GM18867 (cell line): ENCODE measurements at regions not wholly inside any gene's neighbourhood (a gene's known extent, or its start where the extent isn't known, plus 50 kb on each side); places are given as distances from the start of the nearest gene placed in this dataset.

Experiments
- ATAC-seq: cut with Tn5 transposase; IDR thresholded peaks from one replicate; pipeline ENCODE4 v1.9.1; 2021; ENCODE audit warnings: mild to moderate bottlenecking, moderate library complexity; ENCODE audit not compliant: unreplicated experiment

DNA sequence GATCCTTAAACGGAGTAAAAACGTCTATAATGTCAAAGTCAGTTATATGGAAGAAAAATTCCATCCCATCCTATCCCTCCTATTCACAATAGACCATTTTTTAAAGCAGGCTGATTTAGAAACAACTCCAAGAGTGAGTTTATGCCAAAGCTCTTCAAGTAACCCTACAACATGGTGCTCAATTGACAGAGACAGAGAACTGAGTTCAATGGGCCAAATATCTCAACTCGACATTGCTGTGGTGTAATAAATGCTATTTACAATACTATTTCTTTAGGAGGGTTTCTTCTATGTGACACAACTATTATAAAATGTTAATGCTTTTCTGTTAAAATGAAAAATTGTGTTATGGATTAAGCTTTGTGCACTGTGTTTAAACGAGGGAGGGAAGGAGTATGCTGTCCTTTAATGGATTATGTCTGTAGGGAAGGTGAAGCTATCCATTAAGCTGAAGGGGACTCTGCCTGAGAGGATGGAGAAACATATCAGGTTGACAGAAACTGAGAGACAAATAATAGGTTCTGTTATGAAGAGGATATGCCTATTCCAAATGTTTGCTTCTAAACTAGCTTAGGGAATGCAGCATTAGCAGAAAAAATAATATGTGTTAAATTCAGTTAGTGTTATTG lies 362.5 kb upstream of the CHRM3 start:
- no peak for ATAC-seq

DNA sequence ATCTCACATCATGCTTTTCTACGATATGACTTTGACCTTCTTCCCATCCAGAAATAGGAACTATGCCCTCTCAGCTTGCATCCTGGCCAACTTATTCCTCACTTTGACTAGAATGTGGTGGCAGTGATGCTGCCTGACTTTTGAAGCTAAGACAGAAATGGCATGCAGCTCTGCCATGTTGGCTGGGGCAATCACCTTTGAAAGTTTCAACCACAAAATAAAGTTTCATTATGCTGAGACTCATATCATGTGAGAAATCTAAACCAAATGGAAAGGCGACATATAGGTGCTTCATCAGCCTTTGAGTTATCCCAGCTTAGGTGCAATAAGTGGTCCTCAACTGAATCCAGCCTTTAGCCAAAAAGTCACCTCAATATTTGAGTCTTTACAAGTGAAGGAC lies 370.0 kb upstream of the CHRM3 start:
- no peak for ATAC-seq

DNA sequence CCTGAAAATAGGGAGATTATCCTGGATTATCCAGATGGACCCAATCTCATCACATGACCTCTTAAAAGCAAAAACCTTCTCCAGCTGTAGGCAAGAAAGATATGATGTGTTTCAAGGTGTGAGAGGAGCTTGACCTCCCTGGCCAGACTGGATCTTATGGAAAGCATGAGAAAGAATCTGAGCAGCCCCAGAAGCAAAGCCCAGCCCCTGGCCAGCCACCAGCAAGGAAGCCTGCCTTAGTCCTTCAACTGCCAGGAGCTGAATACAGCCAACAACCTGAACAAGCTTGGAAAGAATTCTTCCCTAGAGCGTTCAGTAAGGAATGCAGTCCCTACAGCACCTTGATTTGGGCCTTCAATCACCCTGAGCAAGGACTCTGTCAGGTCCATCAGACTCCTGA lies 375.0 kb upstream of the CHRM3 start:
- ATAC-seq: no peak

DNA sequence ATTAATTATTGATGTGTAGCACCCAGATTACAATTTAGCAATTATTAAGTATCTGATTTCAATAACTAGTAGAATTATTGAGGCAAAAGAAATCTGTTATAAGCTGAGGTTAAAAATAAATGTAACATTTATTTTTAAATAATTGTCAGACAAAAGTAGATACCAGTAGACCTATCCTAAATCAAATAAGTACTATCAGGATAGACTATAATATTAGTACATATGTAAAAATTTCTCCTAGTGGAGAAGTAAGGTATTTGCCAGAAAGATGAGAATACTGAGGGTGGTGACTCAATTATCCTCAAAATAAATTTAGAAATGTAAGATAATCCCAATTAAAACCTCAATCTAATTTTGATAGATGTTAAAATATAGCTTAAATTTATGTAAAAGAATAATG lies 377.8 kb upstream of the CHRM3 start:
- ATAC-seq: no peak

DNA sequence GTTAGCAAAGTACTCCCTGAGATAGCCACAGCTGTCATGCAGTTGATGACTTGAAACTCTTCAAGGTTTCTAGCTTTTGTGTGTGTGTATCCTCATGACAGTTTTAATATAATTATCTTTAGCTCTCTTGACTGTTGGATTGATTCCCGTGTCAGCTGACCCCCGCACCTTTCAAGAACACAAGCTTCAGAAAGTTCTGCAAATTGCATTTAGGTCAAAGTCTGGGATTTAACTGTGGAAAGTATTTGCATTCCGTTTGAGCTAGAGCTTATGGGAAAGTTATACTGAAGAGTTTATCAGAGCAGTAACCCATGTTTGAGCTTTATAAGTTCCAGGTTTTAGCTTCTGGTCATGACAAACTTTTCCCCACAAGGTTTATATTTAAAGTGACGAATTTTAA lies 380.1 kb upstream of the CHRM3 start:
- ATAC-seq: no peak

DNA sequence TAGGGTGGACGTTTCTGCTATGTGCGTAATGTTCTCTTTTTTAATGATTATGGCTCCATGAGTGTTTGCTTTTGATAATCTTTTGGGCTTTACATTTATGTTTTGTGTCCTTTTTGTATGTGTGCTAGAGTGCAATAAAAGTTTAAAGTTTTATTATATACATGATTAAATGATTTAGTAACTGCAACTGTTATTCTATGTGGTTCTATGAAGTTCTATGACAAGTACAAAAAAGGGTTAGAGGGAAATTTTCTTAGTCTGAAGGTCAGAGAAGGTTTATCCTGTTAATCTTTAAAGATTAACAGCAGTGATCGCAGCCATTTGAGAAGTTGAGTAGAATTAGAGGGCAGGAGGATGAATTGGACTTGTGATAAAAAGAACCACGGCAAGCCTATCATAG lies 386.4 kb upstream of the CHRM3 start:
- ATAC-seq: no peak

DNA sequence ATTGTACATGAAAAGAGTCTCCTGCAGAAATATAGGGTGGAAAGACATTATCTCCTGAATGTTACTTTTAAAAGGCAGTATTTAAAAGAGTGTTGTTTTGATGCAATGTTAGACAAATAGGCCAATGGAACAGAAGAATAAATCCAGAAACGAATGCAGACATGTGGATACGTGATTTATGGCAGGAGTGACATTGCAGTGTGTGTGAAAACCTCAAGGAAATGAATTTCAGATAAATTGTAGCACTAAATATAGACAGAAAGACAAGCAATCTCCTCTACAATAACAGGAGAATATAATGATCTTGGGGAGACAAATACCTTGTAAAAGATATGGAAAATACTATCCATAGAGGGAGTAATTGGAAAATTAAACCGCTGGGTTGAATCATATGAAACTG lies 387.8 kb upstream of the CHRM3 start:
- no peak for ATAC-seq

DNA sequence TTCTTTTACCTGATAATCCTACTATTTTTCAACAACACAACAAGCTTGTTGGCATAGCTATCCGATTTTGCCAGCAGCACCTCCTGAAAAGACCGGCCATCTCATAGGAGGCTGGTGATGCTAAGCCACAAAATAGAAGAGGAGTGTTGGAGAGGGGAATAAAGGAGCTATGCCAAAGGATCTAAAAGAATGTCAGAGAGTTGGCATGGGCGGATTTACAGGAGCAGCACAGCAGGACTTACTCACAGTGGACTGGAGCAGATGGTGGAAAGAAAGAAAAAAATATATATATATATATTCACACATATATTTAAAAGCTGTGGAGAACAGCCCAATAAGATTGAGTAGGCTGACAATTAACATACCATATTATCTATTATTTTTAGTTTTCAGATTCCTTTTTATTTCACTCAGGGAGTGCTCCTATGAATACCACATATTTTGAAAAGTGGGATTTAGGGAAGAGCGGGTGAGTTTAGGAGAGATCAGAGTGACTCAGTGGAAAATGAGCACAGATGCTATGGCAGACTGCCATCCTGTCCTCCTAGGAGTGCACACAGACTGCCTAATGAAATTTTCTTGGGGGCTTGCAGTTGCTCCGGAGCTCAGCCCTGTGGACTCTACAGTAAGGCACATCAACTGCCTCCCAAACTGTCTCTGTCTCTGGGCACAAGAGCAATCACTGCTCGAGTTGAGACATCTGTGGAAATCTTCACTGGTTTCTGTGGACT lies 394.4 kb upstream of the CHRM3 start:
- ATAC-seq: no peak

DNA sequence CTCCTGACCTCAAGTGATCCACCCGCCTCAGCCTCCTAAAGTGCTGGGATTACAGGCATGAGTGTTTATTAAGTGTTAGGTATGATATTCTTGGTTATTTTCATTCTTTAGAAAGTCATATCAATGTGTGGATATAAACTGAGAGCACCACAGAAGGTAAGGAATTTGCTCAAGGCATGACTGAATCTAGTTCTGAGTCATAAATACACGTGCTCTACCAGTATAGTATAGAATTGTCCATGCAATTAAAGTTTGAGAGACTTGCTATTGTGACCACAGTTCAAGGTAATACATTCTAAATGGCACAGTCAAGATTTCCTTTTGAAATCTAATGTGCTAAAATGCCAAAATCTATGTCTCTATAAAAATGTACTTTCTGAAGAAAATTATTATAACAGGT lies 401.1 kb upstream of the CHRM3 start:
- no peak for ATAC-seq

DNA sequence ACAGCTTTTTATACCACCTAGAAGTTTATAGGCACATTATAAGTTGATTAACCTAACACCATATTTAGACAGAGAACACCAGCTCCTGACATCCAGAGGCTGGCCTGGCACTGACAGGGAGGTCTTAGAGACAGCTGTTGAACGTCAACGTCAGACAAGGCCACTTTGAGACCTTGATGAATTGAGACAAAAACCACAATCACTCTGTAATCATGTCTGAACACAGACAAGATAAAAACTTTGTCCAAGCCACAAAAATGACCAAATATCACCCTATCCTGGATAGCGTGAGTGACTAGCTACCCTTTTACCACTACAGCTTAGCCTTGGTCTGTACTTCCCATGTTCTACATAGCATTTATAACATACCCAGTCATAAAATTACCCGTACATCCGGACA lies 403.6 kb upstream of the CHRM3 start:
- no peak for ATAC-seq

DNA sequence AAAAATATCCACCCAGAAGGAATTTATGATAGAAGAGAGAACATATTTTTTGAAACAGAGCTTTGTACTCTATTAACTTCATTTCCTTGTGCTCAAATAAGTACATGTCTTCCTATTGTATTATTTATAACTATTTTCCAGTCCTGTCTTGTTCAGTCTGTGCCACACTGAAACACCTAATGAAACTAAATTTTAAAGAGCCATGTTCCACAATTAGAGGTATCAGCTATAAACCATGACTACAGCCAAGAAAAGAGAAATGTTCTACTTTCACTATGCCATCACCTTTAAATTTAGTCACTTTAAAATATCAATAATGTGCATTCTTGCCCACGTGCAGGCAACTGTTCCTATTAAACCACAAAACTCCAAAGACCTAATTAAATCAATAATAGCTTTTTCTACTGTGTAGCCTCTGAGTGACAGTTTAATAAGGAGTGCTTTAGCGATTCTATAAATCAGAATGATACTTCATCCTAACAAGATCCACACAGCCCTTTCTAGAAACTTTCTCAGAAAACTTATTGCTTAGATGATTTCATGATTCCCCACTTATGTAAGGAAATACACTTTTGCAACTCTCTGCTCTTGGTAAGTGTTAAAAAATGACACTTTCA lies 404.9 kb upstream of the CHRM3 start:
- ATAC-seq: no peak

DNA sequence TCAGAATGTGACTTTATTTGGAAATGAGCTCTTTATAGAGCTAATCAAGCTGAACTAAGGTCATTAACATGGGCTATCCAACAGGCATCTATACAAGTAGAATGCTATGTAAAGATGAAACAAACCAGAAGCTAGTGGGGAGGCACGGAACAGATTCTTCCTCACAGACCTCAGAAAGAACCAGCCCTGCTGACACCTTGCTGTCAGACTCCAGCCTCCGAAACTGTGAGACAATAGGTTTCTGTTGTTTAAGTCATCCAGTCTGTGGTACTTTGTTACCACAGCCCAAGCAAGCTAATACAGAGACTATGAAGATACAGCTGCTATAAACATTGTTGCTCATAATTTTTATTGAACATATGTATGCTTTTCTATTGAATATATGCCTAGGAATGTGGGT lies 406.3 kb upstream of the CHRM3 start:
- ATAC-seq: no peak

DNA sequence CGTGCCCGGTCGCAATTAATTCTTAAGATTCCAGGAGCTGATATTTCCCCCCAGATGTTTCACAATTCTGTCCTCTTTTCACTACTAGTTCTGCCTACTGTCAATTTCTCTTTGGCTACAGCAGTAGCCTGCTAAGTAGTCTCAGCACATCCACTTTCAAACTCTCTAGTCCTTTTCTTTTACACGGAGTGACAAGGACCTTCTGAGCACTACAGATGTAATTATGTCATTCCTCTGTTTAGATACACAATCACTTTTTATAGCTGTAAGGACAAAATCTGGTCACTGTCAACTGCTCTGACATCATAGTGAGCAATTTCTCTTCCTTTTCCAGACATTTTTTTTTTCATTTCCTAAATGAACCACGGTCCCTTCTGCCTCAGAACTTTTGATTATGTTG lies 421.7 kb upstream of the CHRM3 start:
- no peak for ATAC-seq

DNA sequence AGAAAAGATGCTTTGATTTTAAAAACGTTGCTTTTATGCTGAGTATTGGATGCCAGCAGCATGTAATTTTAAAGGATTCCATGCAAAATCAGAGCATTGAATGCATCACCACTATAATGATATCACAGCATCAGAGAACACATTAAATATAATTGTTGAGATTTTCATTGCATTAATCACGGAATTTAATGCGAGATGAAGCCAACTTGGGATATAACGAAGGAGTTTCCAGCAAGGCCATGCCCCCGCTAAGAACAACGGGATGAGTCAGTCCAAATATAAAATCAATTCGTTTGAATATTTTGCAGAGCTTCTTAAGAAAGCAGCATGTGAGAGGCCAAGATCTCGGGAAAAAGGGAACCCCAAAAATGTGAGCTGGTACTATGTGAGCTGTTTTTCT lies 423.4 kb upstream of the CHRM3 start:
- ATAC-seq: no peak

DNA sequence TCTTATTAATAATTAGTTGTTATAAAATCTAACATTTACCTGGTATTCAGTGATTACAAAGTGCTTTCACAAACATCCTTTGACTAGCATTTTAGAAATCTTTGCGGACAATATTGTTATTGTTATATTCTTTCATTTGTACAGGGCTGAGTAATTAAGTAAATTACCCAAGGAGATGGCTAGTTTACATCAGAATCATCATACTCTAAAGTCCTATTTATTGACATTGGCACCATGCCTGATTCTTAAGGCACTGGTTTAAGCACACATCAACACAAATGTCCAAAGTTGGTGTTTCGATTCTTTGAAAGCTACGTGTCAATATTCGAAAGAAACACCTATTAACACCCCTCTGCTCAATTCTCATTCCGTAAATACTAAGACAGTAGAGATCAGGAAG lies 424.6 kb upstream of the CHRM3 start:
- no peak for ATAC-seq

DNA sequence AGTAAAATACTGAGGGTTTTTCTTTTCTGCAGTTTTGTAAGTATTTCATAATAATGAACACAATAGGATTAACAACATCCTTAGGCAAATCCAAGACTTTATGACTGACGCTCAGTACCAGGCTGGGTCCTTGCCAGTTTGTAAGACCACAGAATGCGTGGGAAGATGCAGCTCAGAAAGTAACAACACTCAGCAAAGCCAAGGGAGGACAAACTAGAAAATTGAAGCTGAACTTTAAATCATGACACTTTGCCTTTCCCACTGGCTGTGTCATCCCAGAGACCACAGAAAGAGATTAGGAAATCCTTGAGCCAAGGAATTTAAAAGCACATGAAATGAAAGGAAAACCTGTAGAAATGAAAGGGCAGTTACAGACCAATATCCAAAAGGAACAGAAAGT lies 426.3 kb upstream of the CHRM3 start:
- ATAC-seq: no peak

DNA sequence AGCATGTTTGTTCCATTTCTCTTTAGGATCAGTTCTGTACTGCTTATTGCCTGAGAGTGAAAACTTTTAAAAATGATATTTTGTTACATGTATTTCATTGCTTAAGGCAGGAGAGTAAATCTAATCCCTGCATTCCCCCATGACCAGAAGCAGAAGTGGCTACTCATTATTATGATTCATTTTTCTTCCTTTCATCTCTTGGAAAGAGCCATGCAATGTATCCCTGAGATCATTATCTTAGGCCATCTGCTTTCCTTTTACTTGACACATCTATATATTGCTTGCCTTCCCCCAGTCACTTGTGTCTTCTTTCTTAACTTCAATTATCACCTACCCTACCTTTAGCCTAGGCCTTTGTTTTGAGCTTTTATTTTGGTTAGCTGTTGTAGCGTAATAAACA lies 430.4 kb upstream of the CHRM3 start:
- no peak for ATAC-seq

DNA sequence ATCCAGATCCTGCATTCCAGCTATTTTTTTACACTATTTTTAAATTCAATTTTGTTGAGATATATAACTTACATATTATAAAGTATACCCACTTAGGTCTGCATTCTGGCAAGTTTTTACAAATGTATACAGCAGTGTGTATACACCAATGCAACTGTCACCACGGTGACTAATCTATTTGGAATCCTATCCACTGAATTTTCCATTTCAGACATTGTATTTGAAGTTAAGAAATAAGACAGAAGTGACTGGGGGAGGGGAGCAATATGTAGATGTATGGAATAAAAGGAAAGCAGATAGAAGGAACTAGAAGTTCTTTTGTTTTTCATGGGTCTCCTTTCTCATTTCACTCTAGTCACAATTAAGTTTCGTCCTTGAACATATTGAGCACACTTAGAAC lies 431.5 kb upstream of the CHRM3 start:
- no peak for ATAC-seq

DNA sequence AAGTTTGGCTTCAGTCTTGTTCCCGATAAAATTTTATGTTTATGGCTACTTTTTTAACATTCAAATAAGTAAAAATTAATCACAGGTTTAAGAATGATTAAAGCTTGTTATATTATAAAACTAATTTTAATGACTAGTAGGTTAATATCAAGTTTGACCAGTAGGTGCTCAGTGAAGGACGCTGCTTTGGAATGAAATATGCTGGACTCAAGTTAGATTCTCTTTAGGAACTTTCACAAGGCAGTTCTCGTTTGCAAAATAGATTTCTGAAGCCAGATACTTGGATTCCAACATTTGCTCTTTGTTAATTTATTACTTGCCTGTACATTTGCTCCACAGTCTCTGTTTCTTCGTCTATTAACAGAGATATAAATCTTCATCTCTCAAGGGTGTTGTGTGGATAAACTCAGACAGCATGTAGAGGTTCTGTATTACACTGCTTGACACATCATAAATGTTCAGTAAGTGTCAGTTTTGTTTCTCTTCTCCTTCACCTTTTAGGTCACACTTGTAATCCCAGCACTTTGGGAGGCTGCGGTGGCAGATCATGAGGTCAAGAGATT lies 432.8 kb upstream of the CHRM3 start:
- ATAC-seq: no peak

DNA sequence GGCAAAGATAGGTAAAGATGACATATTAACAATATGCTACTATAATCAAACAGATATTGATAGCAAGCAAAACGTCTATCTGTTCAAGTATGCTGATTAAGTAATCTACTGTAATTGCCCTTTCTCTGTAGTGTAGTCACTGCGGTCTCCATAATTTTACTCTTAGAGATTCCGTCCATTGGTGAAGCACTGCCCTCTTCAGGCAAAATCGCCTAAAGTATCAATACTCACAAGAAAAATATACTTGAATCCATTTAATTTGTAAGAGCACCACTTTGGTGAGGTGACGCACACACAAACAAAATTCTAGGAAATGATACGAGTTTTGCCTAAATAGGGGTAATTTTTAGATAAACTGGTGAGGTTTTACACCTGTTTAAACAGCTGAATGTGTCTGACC lies 434.6 kb upstream of the CHRM3 start:
- no peak for ATAC-seq

DNA sequence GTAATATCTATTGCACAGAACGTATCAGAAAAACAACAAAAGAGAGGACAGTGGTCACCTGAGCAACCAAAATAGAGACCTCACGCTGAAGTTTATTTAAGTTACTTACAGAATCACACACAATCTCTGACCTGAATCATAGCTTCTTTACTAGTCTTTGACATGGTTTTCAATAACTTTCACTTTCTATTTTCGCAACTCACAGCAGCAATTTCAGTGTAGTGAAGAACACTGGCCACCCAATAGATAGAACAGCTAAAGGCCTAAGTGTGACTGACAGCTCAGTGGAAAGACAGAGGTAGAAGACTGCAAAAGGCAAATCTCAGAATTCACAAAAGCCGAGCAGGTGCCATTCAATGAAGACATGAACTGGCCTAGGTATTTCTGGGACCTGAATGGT lies 435.6 kb upstream of the CHRM3 start:
- ATAC-seq: no peak

DNA sequence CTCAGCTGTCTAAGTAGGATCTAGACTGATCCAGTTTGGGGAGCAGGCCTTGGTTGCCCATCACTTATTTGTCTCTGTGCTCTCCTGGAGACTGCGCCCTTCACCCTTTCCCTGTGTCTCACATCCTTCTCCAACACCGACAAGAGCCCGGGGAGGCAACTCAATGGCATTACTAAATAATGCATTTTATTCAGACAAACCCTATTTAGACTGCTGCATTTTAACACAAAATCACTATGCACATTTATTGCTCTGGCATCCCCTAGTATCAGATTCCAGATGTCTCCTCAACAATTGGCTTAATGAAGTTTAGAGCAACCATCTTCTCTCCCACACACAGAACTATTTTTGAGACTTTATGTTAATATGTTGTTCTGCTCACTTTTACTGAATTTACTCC lies 436.4 kb upstream of the CHRM3 start:
- ATAC-seq: no peak
